ENCODE measurements at regions not wholly inside any gene's neighbourhood (a gene's known extent, or its start where the extent isn't known, plus 50 kb on each side); places are given as distances from the start of the nearest gene placed in this dataset.

DNA sequence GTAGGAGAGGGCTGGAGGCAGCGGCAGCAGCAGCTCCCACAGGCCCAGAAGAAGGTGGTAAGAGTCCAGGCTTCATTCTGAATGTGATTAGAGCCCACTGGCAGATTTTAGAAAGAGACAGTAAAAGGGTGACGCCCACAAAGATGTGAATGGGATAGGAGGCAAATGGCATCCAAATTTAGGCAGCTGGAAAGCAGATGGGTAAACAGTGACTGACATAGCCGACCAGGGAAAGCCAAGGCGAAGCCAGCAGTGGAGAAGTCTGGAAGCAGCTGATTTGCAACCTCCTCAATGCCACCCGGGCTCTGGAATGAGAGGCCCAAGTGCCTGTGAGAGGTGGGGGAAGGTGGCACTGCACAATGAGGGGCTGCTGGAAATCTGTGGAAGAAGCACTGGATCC is 103.3 kb downstream of the C5orf15 start:
- no peak for TF ChIP-seq PKNOX1 (IDR thresholded peaks at IDR 0.05)
- TF ChIP-seq, protein P1, sequence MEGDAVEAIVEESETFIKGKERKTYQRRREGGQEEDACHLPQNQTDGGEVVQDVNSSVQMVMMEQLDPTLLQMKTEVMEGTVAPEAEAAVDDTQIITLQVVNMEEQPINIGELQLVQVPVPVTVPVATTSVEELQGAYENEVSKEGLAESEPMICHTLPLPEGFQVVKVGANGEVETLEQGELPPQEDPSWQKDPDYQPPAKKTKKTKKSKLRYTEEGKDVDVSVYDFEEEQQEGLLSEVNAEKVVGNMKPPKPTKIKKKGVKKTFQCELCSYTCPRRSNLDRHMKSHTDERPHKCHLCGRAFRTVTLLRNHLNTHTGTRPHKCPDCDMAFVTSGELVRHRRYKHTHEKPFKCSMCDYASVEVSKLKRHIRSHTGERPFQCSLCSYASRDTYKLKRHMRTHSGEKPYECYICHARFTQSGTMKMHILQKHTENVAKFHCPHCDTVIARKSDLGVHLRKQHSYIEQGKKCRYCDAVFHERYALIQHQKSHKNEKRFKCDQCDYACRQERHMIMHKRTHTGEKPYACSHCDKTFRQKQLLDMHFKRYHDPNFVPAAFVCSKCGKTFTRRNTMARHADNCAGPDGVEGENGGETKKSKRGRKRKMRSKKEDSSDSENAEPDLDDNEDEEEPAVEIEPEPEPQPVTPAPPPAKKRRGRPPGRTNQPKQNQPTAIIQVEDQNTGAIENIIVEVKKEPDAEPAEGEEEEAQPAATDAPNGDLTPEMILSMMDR (IDR thresholded peaks at IDR 0.05 in 2 of 3, conservative IDR thresholded peaks at IDR 0.05 in 1 of 3; ENCODE audit: control insufficient read depth in 2 of 3, extremely low read depth in 1 of 3, insufficient read depth in 1 of 3, low read depth in 3 of 3, low read length in 3 of 3) = no peak
- no peak for TF ChIP-seq NRF1 (conservative IDR thresholded peaks at IDR 0.05; ENCODE audit: low read depth, low read length)
- no peak for TF ChIP-seq CREB1 (IDR thresholded peaks at IDR 0.05; ENCODE audit: low read depth)
- no peak for TF ChIP-seq IRF5 (IDR thresholded peaks at IDR 0.05; ENCODE audit: borderline replicate concordance)
- no peak for TF ChIP-seq HDAC2 (IDR thresholded peaks at IDR 0.05)
- no peak for TF ChIP-seq GABPA (IDR thresholded peaks at IDR 0.05; ENCODE audit: low read depth)
- no peak for TF ChIP-seq POLR2AphosphoS5 (IDR thresholded peaks at IDR 0.05; ENCODE audit: low read length)
- TF ChIP-seq HDGF (IDR thresholded peaks at IDR 0.05) = no peak
- TF ChIP-seq TAF1 (IDR thresholded peaks at IDR 0.05; ENCODE audit: borderline replicate concordance, low read depth, low read length) = no peak
